HS-5 (cell line): ENCODE measurements at regions not wholly inside any gene's neighbourhood (a gene's known extent, or its start where the extent isn't known, plus 50 kb on each side); places are given as distances from the start of the nearest gene placed in this dataset.
"Not testable (repeated sequence)": the region's sequence is repeated elsewhere in the genome, so short reads cannot be mapped to it uniquely, and the experiment has no call there.

ENCODE experiments used
- DNase-seq: peaks from one replicate; pipeline ENCODE4 v3.0.0-alpha.2; 2012; ENCODE audit warnings: low read depth

DNA sequence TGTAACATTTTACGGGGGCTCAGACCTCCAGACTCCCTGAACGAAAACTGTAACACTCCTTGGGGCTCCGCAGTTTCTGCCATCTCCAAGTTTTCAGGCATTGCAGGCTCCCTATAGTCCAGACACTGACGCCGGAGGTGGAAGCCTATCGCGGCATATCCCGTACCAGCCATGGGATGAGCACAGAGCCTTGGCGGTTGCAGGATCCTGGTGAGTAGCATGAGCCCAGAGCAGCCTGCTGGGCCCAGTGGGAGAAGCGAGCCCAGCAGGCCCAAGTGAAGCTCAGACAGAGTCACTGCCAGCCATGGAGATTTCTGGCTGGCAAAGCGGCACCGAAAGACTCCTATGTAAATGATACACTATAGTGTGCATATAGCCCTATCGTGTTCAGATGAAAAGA, 446.8 kb downstream of the COL11A1 start:
- DNase-seq = no peak

DNA sequence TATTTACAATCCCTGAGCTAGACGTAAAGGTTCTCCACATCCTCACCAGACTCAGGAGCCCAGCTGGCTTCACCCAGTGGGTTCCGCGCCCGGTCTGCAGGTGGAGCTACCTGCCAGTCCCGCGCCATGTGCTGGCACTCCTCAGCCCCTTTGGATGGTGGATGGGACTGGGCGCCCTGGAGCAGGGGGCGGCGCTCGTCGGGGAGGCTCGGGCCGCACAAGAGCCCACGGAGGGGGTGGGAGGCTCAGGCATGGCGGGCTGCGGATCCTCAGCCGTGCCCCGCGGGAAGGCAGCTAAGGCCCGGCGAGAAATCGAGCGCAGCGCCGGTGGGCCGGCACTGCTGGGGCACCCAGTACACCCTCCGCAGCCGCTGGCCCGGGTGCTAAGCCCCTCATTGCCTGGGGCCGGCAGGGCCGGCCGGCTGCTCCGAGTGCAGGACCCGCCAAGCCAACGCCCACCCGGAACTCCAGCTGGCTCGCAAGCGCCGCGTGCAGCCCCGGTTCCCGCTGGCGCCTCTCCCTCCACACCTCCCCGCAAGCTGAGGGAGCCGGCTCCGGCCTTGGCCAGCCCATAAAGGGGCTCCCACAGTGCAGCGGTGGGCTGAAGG, 448.3 kb downstream of the COL11A1 start:
- DNase-seq = not testable (repeated sequence)

GRCh38 chr1:102655034-102655433, 453.3 kb downstream of the COL11A1 start:
- DNase-seq = no peak

DNA sequence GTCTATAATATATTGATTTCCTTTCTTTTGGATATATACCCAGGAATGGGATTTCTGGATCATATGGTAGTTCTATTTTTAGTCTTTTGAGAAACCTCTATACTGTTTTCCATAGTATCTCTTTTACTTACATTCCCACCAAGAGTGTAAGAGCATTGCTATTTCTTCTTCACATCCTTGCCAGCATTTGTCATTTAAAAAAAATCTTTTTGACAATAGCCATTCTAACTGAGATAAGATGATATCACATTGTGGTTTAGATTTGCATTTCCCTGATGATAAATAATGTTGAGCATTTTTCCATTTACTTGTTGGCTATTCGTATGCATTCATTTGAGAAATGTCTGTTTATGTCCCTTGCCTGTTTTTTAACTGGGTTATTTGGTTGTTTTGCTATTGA, 467.4 kb downstream of the COL11A1 start:
- peak; percentile 49 for DNase-seq

- DNase-seq = no peak
Observed at GRCh38 chr1:102640312-102640711, 468.0 kb downstream of the COL11A1 start.

GRCh38 chr1:102631691-102632090, 476.6 kb downstream of the COL11A1 start:
- no peak for DNase-seq

- no peak for DNase-seq
Observed at GRCh38 chr1:102630041-102630440, 478.3 kb downstream of the COL11A1 start.

- no peak for DNase-seq
Observed at GRCh38 chr1:102628109-102628613, 480.2 kb downstream of the COL11A1 start.

- no peak for DNase-seq
Observed at GRCh38 chr1:102627145-102627544, 481.2 kb downstream of the COL11A1 start.

- DNase-seq = no peak
Observed at GRCh38 chr1:102615896-102616295, 492.4 kb downstream of the COL11A1 start.

- no peak for DNase-seq
Observed at GRCh38 chr1:102595106-102595505, 513.2 kb downstream of the COL11A1 start.

DNA sequence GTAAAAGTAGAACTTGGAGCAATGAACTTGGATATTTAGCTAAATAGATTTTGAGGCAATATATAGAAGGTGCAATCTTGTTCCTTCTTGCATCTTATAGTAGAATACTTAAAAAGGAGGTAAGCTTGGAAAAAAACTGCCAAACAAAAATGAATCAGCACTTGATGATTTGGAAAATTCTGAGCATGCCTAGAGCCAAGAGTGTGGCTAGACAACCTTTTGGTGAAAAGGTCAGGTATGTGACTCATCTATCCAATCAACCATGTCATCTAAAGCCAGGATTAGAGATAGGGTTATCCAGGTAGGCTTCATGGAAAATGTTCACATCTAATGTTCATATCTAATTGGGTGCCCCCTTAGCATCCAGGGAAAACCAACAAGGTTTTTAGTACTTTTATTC, 515.0 kb downstream of the COL11A1 start:
- DNase-seq = peak; percentile 16

DNA sequence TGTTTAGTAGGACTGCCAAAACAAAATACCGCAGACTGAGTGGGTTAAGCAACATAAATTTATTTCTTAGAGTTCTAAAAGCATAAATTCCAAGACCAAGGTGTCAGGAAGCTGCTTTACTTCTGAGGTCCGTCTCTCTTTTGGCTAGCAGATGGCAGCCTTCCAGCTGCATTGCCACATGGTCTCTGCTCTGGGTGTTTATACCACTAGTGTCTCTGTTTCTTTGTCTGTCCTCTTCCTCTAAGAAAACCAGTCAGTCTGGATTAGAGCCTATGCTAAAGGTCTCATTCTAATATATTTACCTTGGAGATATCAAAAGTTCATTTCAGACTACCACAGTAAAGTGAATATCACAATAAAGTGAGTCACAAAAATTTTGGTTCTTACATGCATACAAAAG, 519.8 kb downstream of the COL11A1 start:
- DNase-seq = no peak

DNA sequence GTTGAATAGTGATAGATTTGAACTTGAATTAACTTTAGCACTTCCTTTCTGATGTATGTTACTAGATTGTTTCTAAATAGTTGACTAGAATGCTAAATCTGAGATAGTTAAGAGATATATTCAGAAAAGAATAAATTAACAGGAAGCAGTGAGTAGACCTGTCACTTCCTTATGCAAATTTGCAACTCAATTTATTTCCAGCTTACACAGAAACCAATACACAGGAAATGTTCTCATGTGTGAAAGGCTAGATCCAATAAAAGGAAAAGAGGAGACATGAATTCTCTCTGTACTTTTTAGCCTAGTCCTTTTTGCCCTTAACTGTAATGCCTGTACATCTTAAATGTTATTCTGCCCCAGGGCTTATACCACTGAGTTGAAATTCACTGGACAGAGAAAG, 522.3 kb downstream of the COL11A1 start:
- no peak for DNase-seq

- no peak for DNase-seq
Observed at GRCh38 chr1:102580806-102581205, 527.5 kb downstream of the COL11A1 start.

DNA sequence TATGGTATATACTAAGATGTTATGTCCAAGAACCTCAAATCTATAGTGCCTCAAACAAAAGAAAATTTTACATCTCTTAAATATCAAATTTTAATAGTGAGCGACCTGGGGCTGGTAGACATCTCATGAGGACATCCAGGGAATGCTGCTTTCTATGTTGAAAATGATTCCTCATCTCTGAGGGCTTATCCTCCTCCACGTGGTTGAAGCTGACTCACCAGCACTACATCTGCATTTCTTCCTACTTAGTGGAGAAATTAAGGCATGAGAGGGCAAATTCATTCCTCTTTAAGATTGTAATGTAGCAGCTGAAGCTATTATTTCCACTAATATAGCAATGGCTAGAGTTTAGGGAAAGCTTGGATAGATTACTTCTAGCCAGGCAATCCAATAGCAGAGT, 529.5 kb downstream of the COL11A1 start:
- no peak for DNase-seq

GRCh38 chr1:102572637-102573036, 535.7 kb downstream of the COL11A1 start:
- no peak for DNase-seq

DNA sequence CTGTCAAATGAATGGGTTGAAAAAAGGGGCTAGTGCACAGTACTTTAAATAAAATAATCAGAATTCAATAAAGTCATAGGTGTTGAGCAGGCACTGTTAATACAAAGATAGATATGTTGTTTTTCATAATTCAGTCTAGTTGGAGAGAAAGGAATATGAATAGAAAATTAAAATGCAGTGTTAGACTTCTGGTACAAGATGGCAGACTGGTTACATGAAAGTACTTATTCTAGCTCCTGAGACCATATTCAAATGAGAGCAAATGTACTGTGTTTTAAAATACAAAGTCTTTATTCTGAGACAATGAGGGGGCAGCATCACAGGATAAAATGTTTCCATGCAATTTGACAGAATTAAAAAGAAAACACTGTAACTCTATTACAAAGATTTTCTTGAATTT, 542.1 kb downstream of the COL11A1 start:
- no peak for DNase-seq

GRCh38 chr1:102562380-102562779, 545.9 kb downstream of the COL11A1 start:
- DNase-seq = no peak

DNA sequence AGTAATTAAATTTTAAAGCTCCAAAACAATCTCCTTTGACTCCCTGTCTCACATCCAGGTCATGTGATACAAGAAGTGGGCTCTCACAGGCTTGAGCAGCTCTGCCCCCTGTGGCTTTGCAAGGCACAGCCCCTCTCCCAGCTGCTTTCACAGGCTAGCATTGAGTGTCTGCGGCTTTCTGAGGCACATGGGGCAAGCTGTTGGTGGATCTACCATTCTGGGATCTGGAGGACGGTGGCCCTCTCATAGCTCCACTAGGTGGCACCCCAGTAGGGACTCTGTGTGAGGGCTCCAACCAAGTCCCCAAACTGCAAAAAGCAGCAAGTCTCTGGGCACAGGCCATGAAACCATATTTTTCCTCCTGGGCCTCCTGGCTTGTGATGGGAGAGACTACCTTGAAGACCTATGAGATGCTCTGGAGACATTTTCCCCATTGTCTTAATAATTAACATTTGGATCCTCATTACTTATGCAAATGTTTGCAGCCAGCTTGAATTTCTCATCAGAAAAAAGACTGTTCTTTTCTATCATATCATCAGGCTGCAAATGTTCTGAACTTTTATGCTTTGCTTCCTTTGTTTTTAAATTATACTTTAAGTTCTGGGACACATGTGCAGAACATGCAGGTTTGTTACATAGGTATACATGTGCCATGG, 554.1 kb upstream of the OLFM3 start:
- DNase-seq = peak; percentile 5

DNA sequence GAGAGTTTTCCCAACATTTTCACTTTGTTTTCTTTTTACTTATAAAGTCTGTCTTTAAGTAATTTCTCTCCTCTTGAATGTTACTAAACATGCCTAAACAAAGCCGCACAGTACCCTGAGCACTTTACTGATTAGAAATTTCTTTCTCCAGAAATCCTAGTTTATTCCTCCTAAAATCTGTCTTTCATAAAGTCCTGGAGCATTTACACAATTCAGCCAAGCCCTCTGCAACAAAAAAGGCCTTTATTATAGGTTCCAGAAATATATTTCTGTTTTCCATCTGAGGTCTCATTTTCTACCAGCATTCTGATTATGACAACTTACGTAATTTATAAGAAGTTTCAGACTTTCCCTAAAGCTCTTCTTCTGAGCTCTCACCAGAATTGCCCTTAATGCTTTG, 549.5 kb upstream of the OLFM3 start:
- no peak for DNase-seq

DNA sequence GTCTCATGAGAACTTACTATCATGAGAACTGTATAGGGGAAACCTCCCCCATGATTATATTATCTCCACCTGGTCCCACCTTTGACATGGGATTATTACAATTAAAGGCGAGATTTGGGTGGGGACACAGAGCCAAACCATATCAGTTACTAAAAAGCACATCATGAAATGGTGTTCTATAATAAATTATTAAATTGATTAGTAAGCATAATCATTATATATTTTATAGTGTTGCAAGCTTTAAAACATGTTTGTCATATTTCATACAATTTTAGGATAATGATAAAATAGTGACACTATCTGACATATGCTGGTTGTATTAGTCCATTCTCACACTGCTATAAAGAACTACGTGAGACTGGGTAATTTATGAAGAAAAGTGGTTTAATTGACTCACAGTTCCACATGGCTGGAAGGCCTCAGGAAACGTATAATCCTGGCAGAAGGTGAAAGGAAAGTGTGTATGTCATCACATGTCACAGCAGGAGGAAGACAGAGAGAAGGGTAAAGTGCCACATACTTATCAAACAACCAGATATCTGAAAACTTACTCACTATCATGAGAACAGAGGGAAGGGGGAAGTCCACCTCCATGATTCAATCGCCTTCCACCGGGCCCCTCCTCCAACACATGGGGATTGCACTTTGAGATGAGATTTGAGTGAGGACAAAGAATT, 539.2 kb upstream of the OLFM3 start:
- DNase-seq = no peak

DNA sequence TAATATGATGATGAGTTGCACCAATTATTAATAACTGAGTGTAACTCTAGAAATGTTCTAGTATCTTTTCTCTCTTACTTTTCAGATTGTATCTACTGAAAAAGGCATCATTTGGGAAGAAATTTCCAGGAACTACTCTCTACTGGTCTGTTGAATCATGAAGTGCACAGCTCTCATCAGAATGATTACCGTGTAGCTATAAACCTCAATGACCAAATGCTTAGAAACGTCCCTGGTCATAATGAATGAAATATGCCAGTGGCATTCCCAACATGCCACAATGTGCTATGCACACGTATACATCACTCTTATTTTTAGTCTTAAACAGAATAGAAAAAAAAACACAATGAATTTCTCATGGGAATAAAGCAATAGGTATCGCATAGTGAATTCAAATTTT, 534.3 kb upstream of the OLFM3 start:
- DNase-seq = peak; percentile 49
